Endothelial cell of umbilical vein (primary cell): ENCODE measurements at regions not wholly inside any gene's neighbourhood (a gene's known extent, or its start where the extent isn't known, plus 50 kb on each side); places are given as distances from the start of the nearest gene placed in this dataset.

Experiments
- BruUV-seq: library from RNA; stranded (reverse); fragments of 400-500 nt; replicated peaks from 2 replicates; lab custom pipeline; 2021; lab: Mats Ljungman, UMichigan
- CTCF ChIA-PET: fragments of 300-600, 350-600 bp; sonication (Branson Sonifier 250); formaldehyde crosslinking; loops from one replicate; lab custom pipeline; 2021; ENCODE audit warnings: antibody characterized with exemption, inconsistent platforms; lab: Charles Lee
- POLR2A ChIA-PET: fragments of 300-600, 350-600 bp; sonication (Branson Sonifier 250); formaldehyde crosslinking; loops from one replicate; lab custom pipeline; 2021; ENCODE audit warnings: antibody characterized with exemption, inconsistent platforms; lab: Charles Lee
- DNase-seq: peaks from one replicate; pipeline ENCODE4 v3.0.0-alpha.2; 2011; ENCODE audit warnings: low read depth, low spot score
- FAIRE-seq: peaks from 2 replicates; lab custom pipeline; 2011; peaks lifted over from hg19 to GRCh38; lab: Jason Lieb, UNC
- H2AFZ ChIP-seq: 2 replicates; pipeline ENCODE4 v1.6.0; 2012; ENCODE audit warnings: low read depth, low read length, control low read depth, inconsistent platforms
- H3K27ac ChIP-seq: 2 replicates; pipeline ENCODE4 v1.5.1; 2011; ENCODE audit warnings: low read depth, mild to moderate bottlenecking, control low read depth, low read length, moderate library complexity; ENCODE audit not compliant: insufficient read depth
- H3K27me3 ChIP-seq, 2 experiments: 2 replicates each; pipeline versions ENCODE4 v1.6.0 to v1.6.1; 2011; ENCODE audit warnings: low read length in 2 of 2, mixed read lengths in 1 of 2; ENCODE audit not compliant: control insufficient read depth in 2 of 2, insufficient read depth in 2 of 2
- H3K36me3 ChIP-seq, 2 experiments: 2 replicates in 1 of 2; 3 replicates in 1 of 2; pipeline ENCODE4 v1.5.1; 2011; ENCODE audit warnings: low read length in 2 of 2, mild to moderate bottlenecking in 1 of 2, moderate library complexity in 1 of 2; ENCODE audit not compliant: control insufficient read depth in 2 of 2, insufficient read depth in 2 of 2; ENCODE audit errors: extremely low read depth in 1 of 2
- H3K4me1 ChIP-seq: 3 replicates; pipeline ENCODE4 v1.5.1; 2011; ENCODE audit warnings: mild to moderate bottlenecking, low read length; ENCODE audit not compliant: control insufficient read depth, insufficient read depth; ENCODE audit errors: extremely low read depth
- H3K4me2 ChIP-seq: 2 replicates; pipeline ENCODE4 v1.6.1; 2011; ENCODE audit warnings: low read length, control low read depth, mixed read lengths; ENCODE audit not compliant: insufficient read depth
- H3K4me3 ChIP-seq, 3 experiments: fragments of 200-600 bp in 1 of 3; sonication (generic), shearing (Covaris generic) in 1 of 3; replicated peaks in 1 of 3; 2 replicates each; pipeline ENCODE4 v1.5.1; 2011 to 2016; ENCODE audit warnings: control low read depth in 3 of 3, low read length in 3 of 3, mild to moderate bottlenecking in 2 of 3, inconsistent platforms in 1 of 3, low read depth in 1 of 3, moderate library complexity in 1 of 3; ENCODE audit not compliant: insufficient read depth in 1 of 3
- H3K79me2 ChIP-seq: 2 replicates; pipeline ENCODE4 v1.6.0; 2012; ENCODE audit warnings: low read length, inconsistent platforms; ENCODE audit not compliant: control insufficient read depth, insufficient read depth
- H3K9ac ChIP-seq: replicated peaks from 2 replicates; pipeline ENCODE3; 2011; ENCODE audit warnings: low read length, control low read depth; ENCODE audit not compliant: insufficient read depth; ENCODE audit errors: extremely low read depth
- H3K9me1 ChIP-seq: replicated peaks from 3 replicates; pipeline ENCODE4 v1.6.0; 2011; ENCODE audit warnings: mild to moderate bottlenecking, low read length; ENCODE audit not compliant: control insufficient read depth, insufficient read depth; ENCODE audit errors: extremely low read depth
- H3K9me3 ChIP-seq: replicated peaks from 2 replicates; pipeline ENCODE4 v1.5.1; 2012; ENCODE audit warnings: low read length, inconsistent platforms; ENCODE audit not compliant: control insufficient read depth, insufficient read depth
- H4K20me1 ChIP-seq: replicated peaks from 2 replicates; pipeline ENCODE3; 2011; ENCODE audit warnings: mild to moderate bottlenecking, low read length; ENCODE audit not compliant: control insufficient read depth, insufficient read depth; ENCODE audit errors: extremely low read depth
- CTCF ChIP-seq, 2 donors: IDR thresholded peaks; 1 replicate in 1 of 2; 2 replicates in 1 of 2; pipeline ENCODE4 v1.5.1; 2011; ENCODE audit warnings: low read length in 2 of 2, mild to moderate bottlenecking in 2 of 2, moderate library complexity in 2 of 2, control low read depth in 1 of 2, inconsistent platforms in 1 of 2, low read depth in 1 of 2; ENCODE audit not compliant: insufficient read depth in 1 of 2; ENCODE audit errors: extremely low read depth in 1 of 2
- EZH2 ChIP-seq: IDR thresholded peaks from 2 replicates; pipeline ENCODE4 v1.6.1; 2012; ENCODE audit warnings: borderline replicate concordance, low read depth, mild to moderate bottlenecking, moderate library complexity, low read length, inconsistent platforms; ENCODE audit not compliant: severe bottlenecking
- FOS ChIP-seq: IDR thresholded peaks from 2 replicates; pipeline ENCODE4 v1.6.1; 2011; ENCODE audit warnings: mild to moderate bottlenecking, low read length, moderate library complexity, borderline replicate concordance; ENCODE audit not compliant: insufficient read depth
- GATA2 ChIP-seq: IDR thresholded peaks from 2 replicates; pipeline ENCODE4 v1.7.0; 2011; ENCODE audit warnings: low read depth, mild to moderate bottlenecking, moderate library complexity, mixed read lengths, low read length; ENCODE audit not compliant: insufficient read length, insufficient read depth
- JUN ChIP-seq: IDR thresholded peaks from 2 replicates; pipeline ENCODE4 v1.6.1; 2011; ENCODE audit warnings: borderline replicate concordance, low read depth; ENCODE audit not compliant: insufficient read length, insufficient read depth
- MAX ChIP-seq: IDR thresholded peaks from 2 replicates; pipeline ENCODE4 v1.6.1; 2011; ENCODE audit not compliant: insufficient read depth, insufficient read length
- MYC ChIP-seq: IDR thresholded peaks from one replicate; pipeline ENCODE4 v1.6.1; 2011; ENCODE audit warnings: mild to moderate bottlenecking, low read depth, low read length
- POLR2A ChIP-seq: IDR thresholded peaks from 2 replicates; pipeline ENCODE4 v1.6.1; 2012; ENCODE audit warnings: low read depth, mild to moderate bottlenecking, control low read depth, low read length
- POLR2AphosphoS5 ChIP-seq: IDR thresholded peaks from 2 replicates; pipeline ENCODE4 v1.6.1; 2012; ENCODE audit warnings: low read depth, mild to moderate bottlenecking, control low read depth, low read length, moderate library complexity; ENCODE audit not compliant: insufficient read depth
- dilution Hi-C: fragments of 300-500 bp; cut with MboI; formaldehyde crosslinking; loops from one replicate; pipeline ENCODE4 v1.15.0; 2019; ENCODE audit warnings: low sequenced_read_pairs; ENCODE audit not compliant: extremely low pct_ligation_motif_present
- intact Hi-C: fragments of 100-400 bp; cut with micrococcal nuclease; formaldehyde crosslinking; loops from one replicate; pipeline ENCODE4 v1.10.0; 2022

- POLR2A ChIA-PET, result no interaction called here
- intact Hi-C loops, result no loop called here
These were observed 1094.6 kb upstream of the ADGRL4 start for GRCh38 chr1:80101159-80101558.

More at GRCh38 chr1:80101159-80101558, 1094.6 kb upstream of the ADGRL4 start:
- no peaks in the 10 kb centered on the region for H3K9me1 ChIP-seq
- H3K79me2 ChIP-seq, result no peaks in the 10 kb centered on the region
- H3K9ac ChIP-seq, result no peak overlapping the region
- DNase-seq (no peak), FAIRE-seq (no peak)
- H3K4me1 ChIP-seq, result no peaks in the 10 kb centered on the region
- no peaks in the 10 kb centered on the region for H3K9me3 ChIP-seq
- CTCF ChIA-PET, result no interaction called here
- no peak overlapping the region for H3K4me2 ChIP-seq
- H3K4me3 ChIP-seq, result no peak overlapping the region
- no peak overlapping the region for H3K27ac ChIP-seq
- no peak overlapping the region for H2AFZ ChIP-seq
- no peaks in the 10 kb centered on the region for H4K20me1 ChIP-seq
- no peaks in the 10 kb centered on the region for H3K27me3 ChIP-seq
- TF ChIP-seq EZH2 (no peak), JUN (no peak), MYC (no peak), GATA2 (no peak), MAX (no peak), POLR2AphosphoS5 (no peak), POLR2A (no peak), CTCF (IDR thresholded peaks at IDR 0.05; ENCODE audit: extremely low read depth in 1 of 2, insufficient read depth in 1 of 2, low read depth in 1 of 2, low read length in 2 of 2) (no peak), FOS (no peak)
- dilution Hi-C loops, result no loop called here
- no peaks in the 10 kb centered on the region for H3K36me3 ChIP-seq
- BruUV-seq, result no TSS peak
